ENCODE measurements at regions not wholly inside any gene's neighbourhood (a gene's known extent, or its start where the extent isn't known, plus 50 kb on each side); places are given as distances from the start of the nearest gene placed in this dataset.

- TF ChIP-seq, protein P1, sequence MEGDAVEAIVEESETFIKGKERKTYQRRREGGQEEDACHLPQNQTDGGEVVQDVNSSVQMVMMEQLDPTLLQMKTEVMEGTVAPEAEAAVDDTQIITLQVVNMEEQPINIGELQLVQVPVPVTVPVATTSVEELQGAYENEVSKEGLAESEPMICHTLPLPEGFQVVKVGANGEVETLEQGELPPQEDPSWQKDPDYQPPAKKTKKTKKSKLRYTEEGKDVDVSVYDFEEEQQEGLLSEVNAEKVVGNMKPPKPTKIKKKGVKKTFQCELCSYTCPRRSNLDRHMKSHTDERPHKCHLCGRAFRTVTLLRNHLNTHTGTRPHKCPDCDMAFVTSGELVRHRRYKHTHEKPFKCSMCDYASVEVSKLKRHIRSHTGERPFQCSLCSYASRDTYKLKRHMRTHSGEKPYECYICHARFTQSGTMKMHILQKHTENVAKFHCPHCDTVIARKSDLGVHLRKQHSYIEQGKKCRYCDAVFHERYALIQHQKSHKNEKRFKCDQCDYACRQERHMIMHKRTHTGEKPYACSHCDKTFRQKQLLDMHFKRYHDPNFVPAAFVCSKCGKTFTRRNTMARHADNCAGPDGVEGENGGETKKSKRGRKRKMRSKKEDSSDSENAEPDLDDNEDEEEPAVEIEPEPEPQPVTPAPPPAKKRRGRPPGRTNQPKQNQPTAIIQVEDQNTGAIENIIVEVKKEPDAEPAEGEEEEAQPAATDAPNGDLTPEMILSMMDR (IDR thresholded peaks at IDR 0.05): no peak
- TF ChIP-seq ETV6 (CRISPR knock-in tag; IDR thresholded peaks at IDR 0.05) (no peak), KAT7 (CRISPR knock-in tag; IDR thresholded peaks at IDR 0.05; ENCODE audit: borderline replicate concordance) (no peak), CREB1 (CRISPR knock-in tag; IDR thresholded peaks at IDR 0.05) (no peak), JUN (CRISPR knock-in tag; IDR thresholded peaks at IDR 0.05) (no peak), CBFB (CRISPR knock-in tag; IDR thresholded peaks at IDR 0.05; ENCODE audit: low read depth) (no peak), SMAD3 (CRISPR knock-in tag; IDR thresholded peaks at IDR 0.05; ENCODE audit: borderline replicate concordance) (no peak), CREM (CRISPR knock-in tag; IDR thresholded peaks at IDR 0.05) (no peak), ZNF423 (CRISPR knock-in tag; IDR thresholded peaks at IDR 0.05) (no peak), USF1 (CRISPR knock-in tag; IDR thresholded peaks at IDR 0.05) (no peak), TEAD4 (CRISPR knock-in tag; IDR thresholded peaks at IDR 0.05) (no peak)
- TF ChIP-seq, protein P2, sequence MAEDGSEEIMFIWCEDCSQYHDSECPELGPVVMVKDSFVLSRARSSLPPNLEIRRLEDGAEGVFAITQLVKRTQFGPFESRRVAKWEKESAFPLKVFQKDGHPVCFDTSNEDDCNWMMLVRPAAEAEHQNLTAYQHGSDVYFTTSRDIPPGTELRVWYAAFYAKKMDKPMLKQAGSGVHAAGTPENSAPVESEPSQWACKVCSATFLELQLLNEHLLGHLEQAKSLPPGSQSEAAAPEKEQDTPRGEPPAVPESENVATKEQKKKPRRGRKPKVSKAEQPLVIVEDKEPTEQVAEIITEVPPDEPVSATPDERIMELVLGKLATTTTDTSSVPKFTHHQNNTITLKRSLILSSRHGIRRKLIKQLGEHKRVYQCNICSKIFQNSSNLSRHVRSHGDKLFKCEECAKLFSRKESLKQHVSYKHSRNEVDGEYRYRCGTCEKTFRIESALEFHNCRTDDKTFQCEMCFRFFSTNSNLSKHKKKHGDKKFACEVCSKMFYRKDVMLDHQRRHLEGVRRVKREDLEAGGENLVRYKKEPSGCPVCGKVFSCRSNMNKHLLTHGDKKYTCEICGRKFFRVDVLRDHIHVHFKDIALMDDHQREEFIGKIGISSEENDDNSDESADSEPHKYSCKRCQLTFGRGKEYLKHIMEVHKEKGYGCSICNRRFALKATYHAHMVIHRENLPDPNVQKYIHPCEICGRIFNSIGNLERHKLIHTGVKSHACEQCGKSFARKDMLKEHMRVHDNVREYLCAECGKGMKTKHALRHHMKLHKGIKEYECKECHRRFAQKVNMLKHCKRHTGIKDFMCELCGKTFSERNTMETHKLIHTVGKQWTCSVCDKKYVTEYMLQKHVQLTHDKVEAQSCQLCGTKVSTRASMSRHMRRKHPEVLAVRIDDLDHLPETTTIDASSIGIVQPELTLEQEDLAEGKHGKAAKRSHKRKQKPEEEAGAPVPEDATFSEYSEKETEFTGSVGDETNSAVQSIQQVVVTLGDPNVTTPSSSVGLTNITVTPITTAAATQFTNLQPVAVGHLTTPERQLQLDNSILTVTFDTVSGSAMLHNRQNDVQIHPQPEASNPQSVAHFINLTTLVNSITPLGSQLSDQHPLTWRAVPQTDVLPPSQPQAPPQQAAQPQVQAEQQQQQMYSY (CRISPR knock-in tag; IDR thresholded peaks at IDR 0.05): no peak
- TF ChIP-seq, protein P3, sequence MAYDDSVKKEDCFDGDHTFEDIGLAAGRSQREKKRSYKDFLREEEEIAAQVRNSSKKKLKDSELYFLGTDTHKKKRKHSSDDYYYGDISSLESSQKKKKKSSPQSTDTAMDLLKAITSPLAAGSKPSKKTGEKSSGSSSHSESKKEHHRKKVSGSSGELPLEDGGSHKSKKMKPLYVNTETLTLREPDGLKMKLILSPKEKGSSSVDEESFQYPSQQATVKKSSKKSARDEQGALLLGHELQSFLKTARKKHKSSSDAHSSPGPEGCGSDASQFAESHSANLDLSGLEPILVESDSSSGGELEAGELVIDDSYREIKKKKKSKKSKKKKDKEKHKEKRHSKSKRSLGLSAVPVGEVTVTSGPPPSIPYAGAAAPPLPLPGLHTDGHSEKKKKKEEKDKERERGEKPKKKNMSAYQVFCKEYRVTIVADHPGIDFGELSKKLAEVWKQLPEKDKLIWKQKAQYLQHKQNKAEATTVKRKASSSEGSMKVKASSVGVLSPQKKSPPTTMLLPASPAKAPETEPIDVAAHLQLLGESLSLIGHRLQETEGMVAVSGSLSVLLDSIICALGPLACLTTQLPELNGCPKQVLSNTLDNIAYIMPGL (CRISPR knock-in tag; IDR thresholded peaks at IDR 0.05): no peak
Measured at GRCh38 chr2:62309081-62309464, 113.2 kb downstream of the B3GNT2 start.

Measured in WTC11 (cell line).